Thyroid gland (tissue), 4 donors: ENCODE measurements at regions not wholly inside any gene's neighbourhood (a gene's known extent, or its start where the extent isn't known, plus 50 kb on each side); places are given as distances from the start of the nearest gene placed in this dataset.

Experiments used
- POLR2A ChIP-seq, 2 donors: fragments of 450-650 bp; IDR thresholded peaks; one replicate each; pipeline ENCODE4 v1.6.1; 2017; ENCODE audit warnings: antibody characterized with exemption in 2 of 2, mild to moderate bottlenecking in 2 of 2, moderate library complexity in 1 of 2
- TF ChIP-seq, protein P1 (sequence below), 6 experiments: fragments of 200-600 bp in 3 of 6; fragments of 450-650 bp in 3 of 6; sonication (generic) in 3 of 6; IDR thresholded peaks; one replicate each; pipeline ENCODE4 v1.5.1; 2016 to 2019; ENCODE audit warnings: antibody characterized with exemption in 6 of 6, mild to moderate bottlenecking in 2 of 6, inconsistent platforms in 1 of 6, moderate library complexity in 1 of 6

DNA sequence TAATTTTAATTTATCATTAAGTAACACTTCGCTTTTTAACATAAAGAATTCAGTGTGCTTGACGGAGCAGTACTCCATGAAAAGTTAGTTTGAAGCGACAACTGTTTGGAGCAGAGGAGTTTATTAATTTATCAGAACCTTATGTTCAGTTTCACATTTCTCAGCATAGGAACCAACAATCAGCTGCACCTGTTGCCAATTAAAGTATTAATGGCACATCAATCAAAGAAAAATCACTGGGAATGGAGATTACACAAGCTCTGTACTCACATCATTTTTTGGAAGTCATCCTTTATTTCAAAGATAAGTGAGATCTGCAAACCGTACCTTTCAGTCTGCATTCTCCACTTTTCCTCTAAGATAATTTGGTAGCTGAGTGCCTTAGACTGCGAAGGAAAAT, 344.6 kb downstream of the LMO4 start:
- no peak for TF ChIP-seq POLR2A (IDR thresholded peaks at IDR 0.05)
- TF ChIP-seq, protein P1, sequence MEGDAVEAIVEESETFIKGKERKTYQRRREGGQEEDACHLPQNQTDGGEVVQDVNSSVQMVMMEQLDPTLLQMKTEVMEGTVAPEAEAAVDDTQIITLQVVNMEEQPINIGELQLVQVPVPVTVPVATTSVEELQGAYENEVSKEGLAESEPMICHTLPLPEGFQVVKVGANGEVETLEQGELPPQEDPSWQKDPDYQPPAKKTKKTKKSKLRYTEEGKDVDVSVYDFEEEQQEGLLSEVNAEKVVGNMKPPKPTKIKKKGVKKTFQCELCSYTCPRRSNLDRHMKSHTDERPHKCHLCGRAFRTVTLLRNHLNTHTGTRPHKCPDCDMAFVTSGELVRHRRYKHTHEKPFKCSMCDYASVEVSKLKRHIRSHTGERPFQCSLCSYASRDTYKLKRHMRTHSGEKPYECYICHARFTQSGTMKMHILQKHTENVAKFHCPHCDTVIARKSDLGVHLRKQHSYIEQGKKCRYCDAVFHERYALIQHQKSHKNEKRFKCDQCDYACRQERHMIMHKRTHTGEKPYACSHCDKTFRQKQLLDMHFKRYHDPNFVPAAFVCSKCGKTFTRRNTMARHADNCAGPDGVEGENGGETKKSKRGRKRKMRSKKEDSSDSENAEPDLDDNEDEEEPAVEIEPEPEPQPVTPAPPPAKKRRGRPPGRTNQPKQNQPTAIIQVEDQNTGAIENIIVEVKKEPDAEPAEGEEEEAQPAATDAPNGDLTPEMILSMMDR (IDR thresholded peaks at IDR 0.05), result no peak
